Ascending aorta (tissue), 2 donors: ENCODE measurements at regions not wholly inside any gene's neighbourhood (a gene's known extent, or its start where the extent isn't known, plus 50 kb on each side); places are given as distances from the start of the nearest gene placed in this dataset.

Experiments used
- DNase-seq, 2 donors: peaks; one replicate each; pipeline ENCODE4 v3.0.0-alpha.2; 2019; ENCODE audit warnings: low spot score in 2 of 2
- H3K27ac ChIP-seq, 2 donors: fragments of 200-600 bp; sonication (generic); one replicate each; pipeline ENCODE4 v1.5.1; 2016 to 2017; ENCODE audit warnings: mild to moderate bottlenecking in 1 of 2
- H3K27me3 ChIP-seq: fragments of 200-600 bp; sonication (generic); one replicate; pipeline ENCODE4 v1.5.1; 2017
- H3K36me3 ChIP-seq, 2 donors: fragments of 200-600 bp; sonication (generic); one replicate each; pipeline ENCODE4 v1.5.1; 2016
- H3K4me1 ChIP-seq, 2 donors: fragments of 200-600 bp; sonication (generic); one replicate each; pipeline ENCODE4 v1.5.1; 2016 to 2017; ENCODE audit warnings: mild to moderate bottlenecking in 1 of 2
- H3K4me3 ChIP-seq, 2 donors: fragments of 200-600 bp; sonication (generic); one replicate each; pipeline ENCODE4 v1.5.1; 2016 to 2017; ENCODE audit warnings: mild to moderate bottlenecking in 1 of 2
- H3K9me3 ChIP-seq, 2 donors: fragments of 200-600 bp; sonication (generic); one replicate each; pipeline ENCODE4 v1.5.1; 2016
- intact Hi-C: fragments of 100-400 bp; cut with DNase I; formaldehyde crosslinking; loops from one replicate; pipeline ENCODE4 v1.15.1; 2023
- TF ChIP-seq, protein P1 (sequence below), 3 experiments: fragments of 200-600 bp in 2 of 3; fragments of 450-650 bp in 1 of 3; sonication (generic) in 2 of 3; IDR thresholded peaks; one replicate each; pipeline ENCODE4 v1.5.1; 2016 to 2019; ENCODE audit warnings: antibody characterized with exemption in 3 of 3, mild to moderate bottlenecking in 1 of 3, moderate library complexity in 1 of 3

DNA sequence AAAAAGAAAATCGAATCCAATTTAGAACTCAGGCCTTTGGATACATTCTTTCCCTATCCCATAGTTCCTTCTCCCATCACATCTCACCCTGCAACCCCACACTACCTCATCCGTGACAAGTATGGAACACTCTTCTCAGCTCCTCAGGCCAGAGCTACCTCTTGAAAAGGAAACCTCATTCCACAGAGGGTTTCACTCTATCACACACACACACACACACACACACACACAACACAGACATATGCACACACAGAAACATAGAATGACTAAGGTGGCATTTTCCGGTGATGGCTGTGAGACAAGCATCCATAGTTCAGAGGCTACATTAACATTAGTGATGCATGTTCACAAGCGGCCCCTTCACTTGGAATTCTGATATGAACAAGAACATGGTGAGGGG, 122.0 kb upstream of the HES1 start:
- Histone ChIP-seq H3K9me3 (no peaks in the 10 kb centered on the region), H3K36me3 (no peaks in the 10 kb centered on the region)
- intact Hi-C loops: no loop called here

DNA sequence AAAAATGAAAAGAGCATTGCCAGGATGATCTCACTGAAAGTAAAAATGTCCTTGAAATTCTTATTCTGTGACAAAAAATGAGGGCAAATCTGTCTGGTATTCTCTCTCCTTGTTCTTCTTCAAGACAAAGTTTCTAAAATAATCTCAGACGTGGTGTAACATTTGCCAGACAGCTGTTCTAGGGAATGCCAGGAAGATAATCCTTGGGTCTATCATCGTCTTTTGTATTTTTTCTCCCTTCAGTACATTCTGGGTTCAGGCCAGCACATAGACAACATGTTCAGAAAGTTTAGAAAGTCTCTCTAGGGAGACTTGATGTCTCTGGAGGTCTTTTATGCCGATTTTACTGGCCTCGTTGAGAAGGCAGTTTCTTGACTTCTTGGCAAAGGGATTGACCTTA, 121.2 kb upstream of the HES1 start:
- Histone ChIP-seq H3K27ac (no peak overlapping the region), H3K4me3 (no peak overlapping the region), H3K36me3 (no peaks in the 10 kb centered on the region), H3K9me3 (no peaks in the 10 kb centered on the region), H3K4me1 (no peaks in the 10 kb centered on the region), H3K27me3 (no peaks in the 10 kb centered on the region)
- intact Hi-C loops: no loop called here
- DNase-seq: no peak
- TF ChIP-seq, protein P1, sequence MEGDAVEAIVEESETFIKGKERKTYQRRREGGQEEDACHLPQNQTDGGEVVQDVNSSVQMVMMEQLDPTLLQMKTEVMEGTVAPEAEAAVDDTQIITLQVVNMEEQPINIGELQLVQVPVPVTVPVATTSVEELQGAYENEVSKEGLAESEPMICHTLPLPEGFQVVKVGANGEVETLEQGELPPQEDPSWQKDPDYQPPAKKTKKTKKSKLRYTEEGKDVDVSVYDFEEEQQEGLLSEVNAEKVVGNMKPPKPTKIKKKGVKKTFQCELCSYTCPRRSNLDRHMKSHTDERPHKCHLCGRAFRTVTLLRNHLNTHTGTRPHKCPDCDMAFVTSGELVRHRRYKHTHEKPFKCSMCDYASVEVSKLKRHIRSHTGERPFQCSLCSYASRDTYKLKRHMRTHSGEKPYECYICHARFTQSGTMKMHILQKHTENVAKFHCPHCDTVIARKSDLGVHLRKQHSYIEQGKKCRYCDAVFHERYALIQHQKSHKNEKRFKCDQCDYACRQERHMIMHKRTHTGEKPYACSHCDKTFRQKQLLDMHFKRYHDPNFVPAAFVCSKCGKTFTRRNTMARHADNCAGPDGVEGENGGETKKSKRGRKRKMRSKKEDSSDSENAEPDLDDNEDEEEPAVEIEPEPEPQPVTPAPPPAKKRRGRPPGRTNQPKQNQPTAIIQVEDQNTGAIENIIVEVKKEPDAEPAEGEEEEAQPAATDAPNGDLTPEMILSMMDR (IDR thresholded peaks at IDR 0.05): no peak

More for the DNA sequence above, 122.0 kb upstream of the HES1 start:
- no peaks in the 10 kb centered on the region for H3K4me1 ChIP-seq
- H3K27ac ChIP-seq: no peak overlapping the region
- no peak for DNase-seq
- TF ChIP-seq, protein P1 (IDR thresholded peaks at IDR 0.05): no peak
- H3K27me3 ChIP-seq: no peaks in the 10 kb centered on the region
- no peak overlapping the region for H3K4me3 ChIP-seq

DNA sequence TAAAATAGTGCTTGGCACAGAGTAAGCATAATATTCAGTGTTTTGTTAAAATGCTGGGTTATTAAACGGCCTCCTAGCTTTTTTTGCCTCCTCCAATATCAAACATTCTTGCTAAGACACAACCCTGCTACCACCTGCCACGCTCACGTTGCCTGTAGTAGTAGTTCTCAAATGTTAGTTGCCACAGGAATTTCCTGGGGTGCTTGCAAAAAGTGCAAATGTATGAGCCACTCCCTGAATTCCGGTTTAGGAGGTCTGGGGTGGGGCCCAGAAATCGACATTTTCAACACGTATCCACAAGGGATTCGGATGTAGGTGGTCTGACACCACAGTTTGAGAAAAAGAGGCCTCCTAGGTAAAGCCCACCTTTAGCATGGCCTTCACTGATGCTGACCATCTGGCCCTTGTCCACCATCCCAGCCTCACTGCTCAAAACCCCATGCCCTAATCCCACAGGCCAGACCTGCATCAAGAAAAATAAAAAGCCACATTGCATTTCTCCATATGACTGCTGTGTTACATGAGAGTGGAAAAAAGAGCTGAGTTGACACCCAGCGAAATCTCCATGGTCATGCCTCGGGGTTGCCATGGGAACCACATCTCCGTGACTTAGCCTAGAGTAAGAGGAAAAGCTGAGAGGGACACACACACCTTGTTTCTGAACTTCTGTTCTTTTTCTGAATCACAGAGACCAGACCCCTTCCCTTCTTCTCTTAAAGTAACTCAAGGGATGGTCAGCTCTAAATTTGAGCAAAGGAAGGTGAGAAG, 116.4 kb upstream of the HES1 start:
- intact Hi-C loops: no loop called here
- DNase-seq: no peak
- Histone ChIP-seq H3K27me3 (no peaks in the 10 kb centered on the region), H3K36me3 (no peaks in the 10 kb centered on the region), H3K4me3 (no peak overlapping the region), H3K27ac (no peak overlapping the region), H3K4me1 (no peaks in the 10 kb centered on the region), H3K9me3 (no peaks in the 10 kb centered on the region)
- TF ChIP-seq, protein P1 (IDR thresholded peaks at IDR 0.05): no peak

DNA sequence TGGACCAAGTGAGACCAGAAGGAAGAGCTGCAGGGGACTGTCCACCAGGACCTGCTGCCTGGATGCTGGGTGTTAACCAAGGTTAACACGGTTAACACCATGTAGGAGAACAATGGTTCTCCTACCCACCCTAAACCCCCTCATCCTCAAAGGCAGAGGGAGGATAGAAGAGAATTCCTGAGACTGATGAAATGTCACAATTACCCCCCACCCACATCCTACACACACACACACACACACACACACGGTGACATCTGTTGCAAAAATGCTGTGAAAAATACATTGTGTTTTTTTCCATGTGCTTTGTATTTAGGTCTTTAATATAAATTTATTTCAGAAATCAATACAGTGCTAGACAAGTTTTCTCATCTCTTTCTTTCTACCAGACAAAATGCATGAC, 113.9 kb upstream of the HES1 start:
- Histone ChIP-seq H3K9me3 (no peaks in the 10 kb centered on the region), H3K36me3 (no peaks in the 10 kb centered on the region), H3K27me3 (no peaks in the 10 kb centered on the region), H3K4me1 (no peaks in the 10 kb centered on the region), H3K4me3 (no peak overlapping the region), H3K27ac (no peak overlapping the region)
- intact Hi-C loops: no loop called here
- no peak for DNase-seq
- TF ChIP-seq, protein P1 (IDR thresholded peaks at IDR 0.05): no peak

DNA sequence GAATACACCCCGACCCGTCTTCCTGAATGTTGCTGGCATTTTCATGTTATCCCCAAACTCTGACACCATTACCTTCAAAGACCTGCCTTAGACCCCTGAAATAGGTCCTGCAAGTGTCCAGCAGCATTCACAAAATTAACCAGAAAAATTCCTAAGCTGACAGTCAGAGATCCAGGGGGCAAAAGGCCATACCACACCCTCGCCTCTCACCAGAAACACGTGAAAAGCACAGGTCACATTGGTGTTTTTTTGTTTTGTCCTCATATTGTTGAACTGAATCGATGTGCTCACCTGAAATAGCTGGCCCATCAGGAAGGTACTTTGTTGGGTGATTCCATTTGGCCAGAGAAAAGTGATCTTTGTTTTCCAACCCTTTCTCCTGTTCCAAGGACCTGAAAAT, 113.1 kb upstream of the HES1 start:
- no peak overlapping the region for H3K27ac ChIP-seq
- no peak for DNase-seq
- TF ChIP-seq, protein P1 (IDR thresholded peaks at IDR 0.05): no peak
- H3K27me3 ChIP-seq: no peaks in the 10 kb centered on the region
- intact Hi-C loops: no loop called here
- H3K4me1 ChIP-seq: no peaks in the 10 kb centered on the region
- H3K4me3 ChIP-seq: no peak overlapping the region
- H3K36me3 ChIP-seq: no peaks in the 10 kb centered on the region
- H3K9me3 ChIP-seq: no peaks in the 10 kb centered on the region
